GM10266 (cell line): ENCODE measurements at regions not wholly inside any gene's neighbourhood (a gene's known extent, or its start where the extent isn't known, plus 50 kb on each side); places are given as distances from the start of the nearest gene placed in this dataset.

ENCODE experiments used
- DNase-seq: peaks from one replicate; pipeline ENCODE4 v3.0.0; 2012; ENCODE audit errors: extremely low spot score
- TF ChIP-seq, protein P1 (sequence below): IDR thresholded peaks from 2 replicates; pipeline ENCODE4 v1.5.1; 2012; ENCODE audit warnings: mild to moderate bottlenecking, low read depth; ENCODE audit not compliant: control insufficient read depth, insufficient read depth; ENCODE audit errors: missing control alignments

- TF ChIP-seq, protein P1, sequence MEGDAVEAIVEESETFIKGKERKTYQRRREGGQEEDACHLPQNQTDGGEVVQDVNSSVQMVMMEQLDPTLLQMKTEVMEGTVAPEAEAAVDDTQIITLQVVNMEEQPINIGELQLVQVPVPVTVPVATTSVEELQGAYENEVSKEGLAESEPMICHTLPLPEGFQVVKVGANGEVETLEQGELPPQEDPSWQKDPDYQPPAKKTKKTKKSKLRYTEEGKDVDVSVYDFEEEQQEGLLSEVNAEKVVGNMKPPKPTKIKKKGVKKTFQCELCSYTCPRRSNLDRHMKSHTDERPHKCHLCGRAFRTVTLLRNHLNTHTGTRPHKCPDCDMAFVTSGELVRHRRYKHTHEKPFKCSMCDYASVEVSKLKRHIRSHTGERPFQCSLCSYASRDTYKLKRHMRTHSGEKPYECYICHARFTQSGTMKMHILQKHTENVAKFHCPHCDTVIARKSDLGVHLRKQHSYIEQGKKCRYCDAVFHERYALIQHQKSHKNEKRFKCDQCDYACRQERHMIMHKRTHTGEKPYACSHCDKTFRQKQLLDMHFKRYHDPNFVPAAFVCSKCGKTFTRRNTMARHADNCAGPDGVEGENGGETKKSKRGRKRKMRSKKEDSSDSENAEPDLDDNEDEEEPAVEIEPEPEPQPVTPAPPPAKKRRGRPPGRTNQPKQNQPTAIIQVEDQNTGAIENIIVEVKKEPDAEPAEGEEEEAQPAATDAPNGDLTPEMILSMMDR: peak; percentile 60
- DNase-seq: peak; percentile 25
Observed at GRCh38 chrX:30971774-30972603, 82.9 kb upstream of the TAB3 start.

- TF ChIP-seq, protein P1: no peak
- no peak for DNase-seq
Observed at GRCh38 chrX:30967516-30967915, 78.5 kb upstream of the TAB3 start.

GRCh38 chrX:30965767-30966166 is 76.7 kb upstream of the TAB3 start:
- DNase-seq: no peak

GRCh38 chrX:30961387-30962174 is 72.5 kb upstream of the TAB3 start:
- DNase-seq: no peak

More at GRCh38 chrX:30965767-30966166, 76.7 kb upstream of the TAB3 start:
- TF ChIP-seq, protein P1: no peak

GRCh38 chrX:30957753-30958152 is 68.7 kb upstream of the TAB3 start:
- DNase-seq: no peak
- TF ChIP-seq, protein P1: no peak

More at GRCh38 chrX:30961387-30962174, 72.5 kb upstream of the TAB3 start:
- TF ChIP-seq, protein P1: no peak

DNA sequence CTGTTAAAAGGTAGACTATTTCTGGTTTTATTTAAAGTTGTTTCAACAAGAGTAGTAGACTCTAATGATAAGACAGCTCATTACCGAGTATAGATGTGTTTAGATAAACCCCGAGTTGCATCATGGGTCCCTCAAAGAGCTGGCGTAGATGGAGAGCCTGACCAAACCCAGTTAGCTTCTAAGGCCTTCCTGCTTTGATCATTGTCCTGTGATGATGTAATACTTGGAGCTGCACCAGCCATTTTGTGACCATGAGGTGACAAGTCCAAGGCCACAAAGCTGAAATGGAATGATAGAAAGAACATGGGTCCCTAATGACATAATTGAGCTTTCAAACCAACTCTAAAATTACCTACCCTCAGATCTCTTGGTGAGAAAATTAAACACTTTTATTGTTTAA is 66.6 kb upstream of the TAB3 start:
- DNase-seq: no peak
- TF ChIP-seq, protein P1: no peak
